DMS53 treated with DMSO at 0.1 percent for 48 hours (cell line): ENCODE measurements at regions not wholly inside any gene's neighbourhood (a gene's known extent, or its start where the extent isn't known, plus 50 kb on each side); places are given as distances from the start of the nearest gene placed in this dataset.
A peak's percentile ranks its signal among the peaks of the same experiment; 100 is the strongest.
"Not testable (repeated sequence)": the region's sequence is repeated elsewhere in the genome, so short reads cannot be mapped to it uniquely, and the experiment has no call there.

Experiments used
- DNase-seq: peaks from one replicate; lab custom pipeline; 2025; ENCODE audit not compliant: unreplicated experiment; lab: John Stamatoyannopoulos, UW

- DNase-seq = no peak
These were observed 280.7 kb upstream of the KLHL4 start for GRCh38 chrX:87236830-87237440.

GRCh38 chrX:87265518-87265917, 252.1 kb upstream of the KLHL4 start:
- no peak for DNase-seq

- DNase-seq = no peak
These were observed 245.1 kb upstream of the KLHL4 start for GRCh38 chrX:87272491-87272890.

GRCh38 chrX:87299563-87300160, 217.9 kb upstream of the KLHL4 start:
- peak; percentile 29 for DNase-seq

- no peak for DNase-seq
These were observed 206.8 kb upstream of the KLHL4 start for GRCh38 chrX:87310780-87311179.

GRCh38 chrX:87327267-87327666, 190.3 kb upstream of the KLHL4 start:
- no peak for DNase-seq

GRCh38 chrX:87337267-87337666, 180.3 kb upstream of the KLHL4 start:
- DNase-seq = no peak

- peak; percentile 50 for DNase-seq
These were observed 179.1 kb upstream of the KLHL4 start for GRCh38 chrX:87338510-87338909.

- DNase-seq = no peak
These were observed 146.7 kb upstream of the KLHL4 start for GRCh38 chrX:87370865-87371264.

- DNase-seq = no peak
These were observed 143.3 kb upstream of the KLHL4 start for GRCh38 chrX:87374324-87374723.

- no peak for DNase-seq
These were observed 140.7 kb upstream of the KLHL4 start for GRCh38 chrX:87376896-87377295.

- no peak for DNase-seq
These were observed 129.2 kb upstream of the KLHL4 start for GRCh38 chrX:87388381-87388780.

- no peak for DNase-seq
These were observed 125.9 kb upstream of the KLHL4 start for GRCh38 chrX:87391742-87392141.

GRCh38 chrX:87392369-87392768, 125.2 kb upstream of the KLHL4 start:
- no peak for DNase-seq

GRCh38 chrX:87397103-87397886, 120.3 kb upstream of the KLHL4 start:
- DNase-seq = no peak

GRCh38 chrX:87402256-87402655, 115.3 kb upstream of the KLHL4 start:
- no peak for DNase-seq

- DNase-seq = no peak
These were observed 114.1 kb upstream of the KLHL4 start for GRCh38 chrX:87403551-87403950.

- DNase-seq = peak; percentile 32
These were observed 108.3 kb upstream of the KLHL4 start for GRCh38 chrX:87409113-87409841.

- no peak for DNase-seq
These were observed 92.0 kb upstream of the KLHL4 start for GRCh38 chrX:87425618-87426017.

GRCh38 chrX:87434618-87435017, 83.0 kb upstream of the KLHL4 start:
- DNase-seq = no peak

GRCh38 chrX:87448613-87449012, 69.0 kb upstream of the KLHL4 start:
- not testable (repeated sequence) for DNase-seq

GRCh38 chrX:87465757-87466156, 51.8 kb upstream of the KLHL4 start:
- DNase-seq = not testable (repeated sequence)
